ENCODE measurements at regions not wholly inside any gene's neighbourhood (a gene's known extent, or its start where the extent isn't known, plus 50 kb on each side); places are given as distances from the start of the nearest gene placed in this dataset.

DNA sequence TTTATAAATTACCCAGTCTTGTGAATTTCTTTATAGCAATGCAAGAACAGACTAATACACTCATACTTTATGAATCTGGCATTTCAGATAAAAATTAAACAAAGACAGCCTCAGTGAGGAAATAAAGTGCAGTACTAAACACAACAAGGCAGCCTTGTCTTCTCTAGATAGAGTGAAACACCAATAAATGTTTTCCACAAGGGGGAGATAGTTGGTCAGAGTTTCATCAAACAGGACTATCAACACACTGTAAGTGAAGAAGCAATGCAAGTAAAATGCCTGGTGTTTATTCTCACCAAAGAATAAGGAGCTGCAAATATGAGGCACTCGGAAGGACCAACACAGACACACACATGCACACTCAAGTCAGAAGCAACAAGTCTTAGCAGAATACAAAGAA, 62.8 kb downstream of the FAM9B start:
- no peak for DNase-seq

DNA sequence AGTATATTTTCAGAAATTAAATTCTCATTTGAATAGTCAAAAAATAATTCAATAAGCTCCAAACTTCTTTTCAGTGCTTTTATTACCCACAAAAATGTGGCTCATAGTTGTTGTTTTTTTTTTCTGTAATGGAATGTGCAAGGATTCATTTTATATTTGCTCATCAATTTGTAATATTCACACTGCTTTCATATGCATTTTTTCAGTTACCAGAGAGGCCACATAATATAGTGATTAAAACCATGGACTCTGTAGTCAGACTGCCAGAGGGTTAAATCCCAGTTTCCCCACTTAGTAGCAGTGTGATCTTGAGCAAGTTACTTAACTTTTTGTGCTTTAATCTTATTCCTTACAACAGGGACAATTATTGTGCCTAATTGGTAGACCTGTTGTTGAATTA, 64.5 kb downstream of the FAM9B start:
- no peak for DNase-seq

DNA sequence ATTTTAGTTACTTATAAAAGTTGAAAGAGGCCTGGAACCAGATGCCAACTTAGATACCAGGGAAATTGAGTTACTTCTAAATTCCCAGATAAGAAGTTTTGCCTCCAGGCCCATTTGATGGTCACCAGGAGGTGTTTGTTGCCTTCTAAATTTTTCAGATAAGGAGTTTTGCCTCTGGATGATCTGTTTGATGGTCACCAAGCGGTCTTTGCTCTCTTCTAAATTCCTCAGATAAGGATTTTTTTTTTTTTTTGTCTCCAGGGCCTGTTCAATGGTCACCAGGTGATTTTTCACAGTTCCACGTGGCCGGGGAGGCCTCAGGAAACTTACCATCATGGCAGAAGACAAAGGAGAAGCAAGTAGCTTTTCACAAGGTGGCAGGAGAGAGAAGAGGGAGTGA, 66.5 kb downstream of the FAM9B start:
- no peak for DNase-seq

DNA sequence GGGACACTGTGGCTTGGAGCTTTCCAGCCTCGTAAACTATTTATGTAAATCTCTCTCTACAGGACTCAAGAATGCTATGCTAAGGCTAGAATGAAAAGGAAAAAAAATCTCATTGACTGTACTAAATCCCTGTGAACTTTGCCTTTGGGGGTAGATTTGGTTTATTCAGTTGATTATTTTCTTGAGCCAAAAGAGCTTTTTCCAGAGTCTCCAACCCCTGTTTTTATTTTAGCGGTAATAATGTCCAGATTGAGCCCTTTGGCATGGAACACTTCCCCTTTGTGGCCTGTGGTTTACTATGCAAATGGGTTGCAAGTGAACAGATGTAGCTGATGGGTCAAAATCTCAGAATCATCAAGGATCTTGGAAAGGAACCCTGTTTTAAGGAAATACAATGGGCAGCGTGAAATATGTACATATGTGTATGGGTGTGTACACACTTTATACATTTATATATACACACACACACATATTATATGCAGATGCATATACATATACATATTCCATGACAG, 72.9 kb downstream of the FAM9B start:
- no peak for DNase-seq

DNA sequence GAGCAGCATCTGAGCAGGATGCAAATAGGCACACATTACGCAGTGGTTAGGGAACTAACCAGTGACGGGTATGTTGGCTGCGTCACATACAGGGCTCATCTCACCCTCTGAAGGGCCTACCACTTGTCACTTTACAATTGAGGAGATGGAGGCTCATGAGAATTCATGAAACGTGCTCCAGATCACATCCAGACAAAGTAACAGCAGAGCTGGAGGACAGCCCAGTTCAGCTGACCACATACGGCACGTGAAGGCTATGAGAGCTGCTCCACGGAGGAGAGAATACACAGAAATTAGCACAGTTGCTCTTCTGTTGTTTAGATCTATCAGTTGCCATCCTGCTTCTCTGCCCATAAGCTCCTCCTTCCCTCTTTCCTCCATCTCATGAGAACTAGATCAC, 78.4 kb downstream of the FAM9B start:
- DNase-seq, result no peak

DNA sequence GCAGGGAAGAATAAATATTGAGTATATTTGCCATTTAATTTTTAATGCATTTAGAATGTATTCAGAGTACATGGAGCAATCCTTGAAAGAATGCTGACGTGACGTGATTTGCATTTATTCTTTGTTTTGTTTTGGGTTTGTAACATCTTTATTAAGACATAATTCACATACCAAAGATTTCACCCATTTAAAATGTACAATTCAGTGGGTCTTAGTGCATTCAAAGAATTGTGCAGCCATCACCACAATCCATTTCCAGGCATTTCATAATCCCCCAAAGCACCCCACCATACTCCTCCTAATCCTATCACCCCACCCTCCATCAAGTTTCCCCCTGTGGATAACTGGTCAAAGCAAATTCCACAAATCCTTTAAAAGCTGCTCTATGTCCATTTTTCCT, 87.4 kb downstream of the FAM9B start:
- DNase-seq, result no peak

DNA sequence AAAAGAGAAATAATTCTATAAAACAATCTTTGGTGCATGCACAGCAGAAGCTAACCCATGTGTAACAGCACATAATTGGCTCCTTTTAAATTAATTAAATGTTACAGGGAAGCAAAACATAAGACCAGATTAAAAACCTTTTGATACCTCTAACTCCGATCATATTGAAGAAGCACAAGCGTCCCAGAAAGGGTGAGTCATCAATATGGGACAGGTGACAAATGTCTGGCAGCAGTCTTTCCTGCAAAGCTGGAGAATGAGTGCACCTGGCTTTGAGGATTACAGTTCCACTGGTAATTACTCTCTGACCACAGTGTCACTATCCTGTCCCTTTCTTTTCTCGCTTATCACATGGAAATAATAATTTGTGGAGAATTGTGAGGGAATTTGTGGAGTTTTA, 94.6 kb downstream of the FAM9B start:
- DNase-seq, result no peak

DNA sequence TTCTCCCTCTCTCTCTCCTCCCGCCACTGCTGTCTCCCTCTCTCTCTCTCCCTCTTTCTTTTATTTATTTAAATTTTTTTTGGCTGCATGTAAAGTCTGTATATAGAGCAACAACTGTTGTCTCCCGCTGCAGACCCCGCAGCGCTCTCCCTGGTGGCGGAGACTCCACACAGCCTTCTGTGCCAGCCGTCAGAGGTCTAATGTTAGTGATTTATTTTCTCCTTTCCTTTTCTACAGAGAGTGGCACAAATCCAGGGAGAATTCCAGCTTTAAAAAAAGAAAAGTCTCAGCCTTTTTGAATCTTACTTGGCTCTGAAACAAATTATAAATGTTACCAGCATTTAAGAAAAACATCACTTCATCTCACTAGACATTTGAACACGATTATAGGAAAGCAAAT, 106.2 kb downstream of the FAM9B start:
- no peak for DNase-seq

DNA sequence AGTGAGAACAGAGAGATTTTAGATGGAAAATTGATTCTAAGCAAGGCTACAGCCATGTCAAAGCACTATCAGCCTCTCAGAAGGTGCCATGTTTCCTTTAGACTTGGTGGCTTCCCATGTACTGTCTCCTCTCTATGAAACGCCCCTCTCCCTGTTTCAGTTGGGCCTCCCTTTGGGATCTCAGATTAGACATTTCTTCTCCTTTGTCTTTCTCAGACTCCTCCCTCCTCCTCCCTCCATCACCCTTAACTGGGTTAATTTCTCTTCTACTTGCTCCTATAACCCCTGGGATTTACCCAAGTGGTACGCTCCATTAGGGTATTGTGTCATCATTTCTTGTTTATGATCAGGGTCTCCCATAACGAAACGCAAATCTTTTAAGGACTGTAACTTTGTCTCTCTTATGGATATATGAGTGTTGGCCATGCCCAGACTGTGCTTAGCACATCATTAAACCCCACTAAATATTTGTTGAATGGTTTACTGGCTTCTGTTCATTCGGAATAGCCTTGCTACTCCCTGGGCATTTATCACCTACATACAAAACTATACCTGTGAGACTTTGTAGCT, 106.8 kb downstream of the FAM9B start:
- no peak for DNase-seq

DNA sequence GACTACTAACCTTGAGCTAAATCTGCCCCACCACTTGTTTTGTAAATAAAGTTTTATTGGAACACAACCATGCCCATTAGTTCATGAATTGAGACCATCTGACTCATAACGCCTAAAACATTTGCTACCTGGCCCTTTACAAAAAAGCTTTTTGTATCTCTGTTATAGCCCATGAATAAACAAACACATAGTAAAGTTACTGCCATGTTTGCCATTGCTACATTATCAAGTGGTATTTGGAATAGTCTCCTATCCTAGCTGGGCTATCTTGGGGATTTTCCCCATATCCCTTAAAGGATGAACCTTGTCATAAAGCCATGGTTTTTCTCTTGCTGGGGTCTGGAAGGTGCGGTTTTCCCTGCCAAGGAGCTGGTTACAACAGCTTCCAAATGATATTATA, 112.3 kb downstream of the FAM9B start:
- DNase-seq, result no peak

DNA sequence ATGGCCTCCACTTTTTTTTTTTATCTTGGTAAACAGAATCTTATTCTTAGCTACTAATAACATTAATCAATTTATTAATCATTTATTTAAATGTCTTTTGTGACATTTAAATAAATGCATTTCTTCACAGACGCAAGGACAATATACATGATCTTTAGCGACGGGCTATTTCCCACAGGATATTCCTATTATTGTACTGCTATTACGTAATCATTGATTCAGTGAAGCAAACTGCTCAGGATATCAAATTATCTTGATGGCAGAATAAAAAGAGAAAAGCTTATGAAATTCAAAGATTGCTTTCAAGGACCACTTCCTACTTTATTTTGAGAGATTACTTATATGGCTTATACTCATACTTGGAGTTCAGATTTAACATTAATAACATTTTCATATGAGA, 114.1 kb downstream of the FAM9B start:
- DNase-seq, result no peak

DNA sequence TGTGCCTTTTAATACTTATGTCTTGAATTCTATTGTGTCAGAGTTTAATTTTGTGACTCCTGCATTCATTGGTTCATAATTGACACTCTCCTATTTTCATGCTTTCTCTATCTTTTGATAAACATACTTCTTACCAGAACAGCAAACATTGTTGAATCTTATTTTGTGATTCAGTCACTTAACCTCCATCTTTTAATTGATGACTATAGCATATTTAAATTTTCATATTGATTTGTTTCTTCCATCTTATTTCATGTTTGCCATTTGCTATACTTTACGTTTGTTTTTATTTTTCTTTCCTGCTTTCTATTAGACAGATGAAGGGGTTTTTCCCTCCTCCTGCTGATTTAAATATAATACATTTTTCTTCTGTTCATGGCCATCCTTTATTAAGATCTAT, 115.5 kb upstream of the FAM9A start:
- no peak for DNase-seq

DNA sequence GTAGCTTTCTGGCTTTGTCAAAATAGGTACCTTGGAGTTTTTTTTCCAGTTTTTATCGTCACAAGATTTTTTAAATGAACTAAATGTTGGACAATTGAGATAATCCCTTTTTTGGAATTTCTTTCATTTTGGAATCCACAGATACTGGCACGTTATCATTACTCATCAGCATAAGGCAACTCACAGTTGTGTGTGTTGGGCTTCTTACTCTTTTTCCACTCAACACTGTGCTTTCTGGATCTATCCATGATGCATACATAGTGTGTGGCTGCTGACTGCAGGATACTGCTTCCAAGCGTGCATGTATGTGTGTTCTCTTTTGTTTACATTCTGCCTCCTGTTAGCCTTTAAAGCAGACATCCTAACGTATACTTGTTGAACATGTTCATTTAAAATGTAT, 113.5 kb upstream of the FAM9A start:
- DNase-seq, result no peak

DNA sequence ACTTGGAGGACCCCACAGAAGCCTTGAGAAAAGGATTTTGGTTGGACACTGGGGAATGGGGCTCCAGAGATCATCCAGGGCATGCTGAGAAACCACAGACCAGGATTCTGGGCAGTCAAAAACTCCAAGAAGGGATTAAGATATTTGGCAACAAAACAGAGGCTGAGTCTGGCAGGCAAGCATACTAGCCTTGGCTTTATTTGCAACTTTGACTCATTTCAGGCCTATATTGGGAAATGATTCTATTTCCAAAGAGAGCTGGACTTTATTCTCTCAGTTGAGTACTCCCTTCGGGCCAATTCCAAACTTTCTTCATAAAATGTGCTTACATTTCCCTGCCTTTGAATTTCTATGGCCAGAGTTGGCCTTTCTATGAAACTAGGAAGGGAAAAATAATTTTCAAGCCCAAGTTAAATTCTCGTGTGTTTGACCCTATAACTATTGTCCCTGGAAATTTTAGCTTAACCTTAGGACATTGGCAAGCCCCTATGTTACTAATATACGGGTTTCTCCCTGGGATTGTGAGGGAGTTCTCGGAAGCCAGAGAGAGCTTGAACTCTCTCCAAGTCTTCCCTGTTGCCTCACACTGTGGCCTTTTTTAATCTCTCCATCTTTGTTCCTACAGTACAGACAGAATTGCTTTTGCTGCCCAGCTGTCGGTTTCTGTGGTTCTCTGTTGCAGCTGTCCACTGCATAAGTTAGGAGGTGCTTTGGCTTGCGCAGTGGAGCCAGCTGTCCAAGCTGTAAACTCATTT, 112.6 kb upstream of the FAM9A start:
- DNase-seq, result no peak

DNA sequence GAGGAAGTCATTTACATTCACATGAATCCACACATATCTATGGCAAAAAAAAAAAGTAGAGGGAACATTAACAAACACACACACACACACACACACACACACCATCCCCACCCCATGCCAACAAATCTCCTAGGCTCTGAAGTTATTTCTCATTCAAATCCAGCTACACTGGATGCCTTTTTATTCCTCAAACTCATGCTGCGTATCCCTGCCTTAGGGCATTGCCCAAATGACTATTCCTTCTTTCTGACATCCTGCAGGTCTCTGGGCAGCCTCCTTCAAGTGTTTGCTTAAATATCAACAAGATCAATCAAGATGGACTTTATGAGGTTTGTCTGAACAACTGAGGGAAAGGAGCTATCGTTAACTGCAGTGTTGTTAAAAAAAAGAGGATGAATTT, 106.5 kb upstream of the FAM9A start:
- DNase-seq, result no peak

DNA sequence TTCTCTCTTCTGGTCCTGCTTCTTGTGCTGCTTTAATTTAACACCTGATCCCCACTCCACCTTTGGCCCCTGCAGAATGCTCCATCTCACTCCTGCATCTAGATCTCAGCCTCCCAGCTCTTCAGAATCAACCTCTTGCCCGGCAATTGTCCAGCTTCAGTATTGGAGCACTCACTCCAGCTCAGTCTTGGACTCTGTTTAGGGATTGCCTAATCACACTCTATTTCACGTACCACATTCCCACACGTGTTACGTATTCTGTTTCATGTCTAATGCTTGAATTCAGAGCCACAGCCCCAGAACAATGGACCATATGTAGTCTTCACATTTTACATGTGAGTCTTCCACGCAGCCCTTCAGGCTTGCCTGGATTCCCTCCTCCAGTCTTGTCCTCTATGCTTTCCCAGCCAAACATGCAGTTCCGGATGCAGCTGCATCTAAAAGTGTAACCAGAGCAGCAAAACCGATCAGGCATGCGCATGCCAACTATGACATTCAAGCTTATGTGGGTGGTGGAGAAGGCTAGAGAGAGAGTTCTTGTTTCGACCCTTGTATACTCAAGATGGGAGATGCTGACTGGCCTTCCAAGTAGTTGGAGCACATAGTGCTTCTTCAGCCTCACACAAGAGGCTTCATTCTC, 105.2 kb upstream of the FAM9A start:
- no peak for DNase-seq

DNA sequence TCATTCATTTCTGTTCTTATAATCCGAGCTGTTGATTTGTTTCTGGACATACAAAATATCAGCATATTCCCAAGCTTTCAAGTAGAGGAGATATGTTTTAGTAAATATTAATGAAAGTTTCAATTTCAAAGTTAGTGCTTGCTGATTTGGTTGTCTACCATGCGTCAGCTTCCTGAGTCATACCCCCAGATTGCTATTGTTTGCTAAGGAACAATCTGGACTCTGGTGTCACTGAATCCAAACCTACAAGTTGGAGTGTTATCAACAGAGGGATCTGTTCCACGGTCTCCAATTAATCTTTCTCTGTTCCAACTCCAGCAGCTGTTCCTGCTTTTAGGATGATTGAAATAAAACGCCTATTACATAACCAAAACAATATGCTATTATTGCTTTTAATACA, 96.1 kb upstream of the FAM9A start:
- DNase-seq, result no peak

DNA sequence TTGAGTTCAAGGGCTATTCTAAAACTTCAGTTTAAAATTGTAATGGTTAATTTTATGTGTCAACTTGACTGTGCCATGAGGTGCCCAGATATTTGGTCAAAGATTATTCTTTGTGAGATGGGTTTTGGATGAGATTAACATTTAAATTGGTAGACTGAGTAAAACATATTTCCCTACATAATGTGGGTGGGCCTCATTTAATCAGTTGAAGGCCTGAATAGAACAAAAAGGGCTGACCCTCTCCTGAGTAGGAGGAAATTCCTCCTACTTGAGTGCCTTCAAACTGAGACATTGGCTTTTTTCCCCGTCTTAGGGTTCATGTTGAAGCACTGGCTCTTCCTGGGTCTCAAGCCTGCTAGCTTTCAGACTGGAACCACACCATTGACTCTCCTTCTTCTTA, 89.6 kb upstream of the FAM9A start:
- DNase-seq, result no peak

DNA sequence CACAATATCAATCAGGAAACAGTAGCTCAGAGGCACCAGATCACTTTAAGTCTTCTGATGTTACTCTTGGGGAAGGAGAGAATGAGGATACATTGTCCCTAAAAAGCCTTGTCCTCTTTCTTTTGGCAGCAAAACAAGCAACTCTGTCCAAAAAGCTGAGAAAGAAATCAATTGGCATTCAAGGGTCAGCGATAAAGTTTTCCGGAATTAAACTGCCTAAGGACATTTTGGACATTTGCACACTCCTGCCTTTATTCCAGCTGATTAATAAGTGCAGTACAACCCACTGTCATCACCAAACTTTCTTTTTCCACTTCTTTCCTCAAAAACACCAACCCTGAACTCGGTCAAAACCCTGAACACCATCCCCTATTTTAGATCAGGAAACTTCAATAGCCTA, 85.8 kb upstream of the FAM9A start:
- no peak for DNase-seq

DNA sequence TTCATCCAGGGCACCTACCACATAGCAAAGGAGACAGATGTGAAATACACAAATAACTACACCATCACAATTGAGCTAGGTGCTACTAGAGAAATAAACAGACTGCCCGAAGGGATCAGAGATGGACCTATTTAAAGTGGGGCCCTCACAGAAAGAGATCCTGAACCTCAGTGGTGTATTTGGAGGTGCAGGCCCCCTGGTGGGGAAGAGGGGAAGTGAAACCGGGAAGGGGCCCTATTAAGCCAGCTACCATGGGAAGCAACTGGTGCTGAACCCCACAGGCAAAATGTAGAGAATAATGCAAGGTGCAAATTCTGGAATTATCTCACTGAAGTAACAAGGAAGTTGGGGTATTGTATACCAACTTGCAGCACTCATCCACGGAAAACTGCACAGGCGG, 78.6 kb upstream of the FAM9A start:
- DNase-seq, result peak; percentile 4

DNA sequence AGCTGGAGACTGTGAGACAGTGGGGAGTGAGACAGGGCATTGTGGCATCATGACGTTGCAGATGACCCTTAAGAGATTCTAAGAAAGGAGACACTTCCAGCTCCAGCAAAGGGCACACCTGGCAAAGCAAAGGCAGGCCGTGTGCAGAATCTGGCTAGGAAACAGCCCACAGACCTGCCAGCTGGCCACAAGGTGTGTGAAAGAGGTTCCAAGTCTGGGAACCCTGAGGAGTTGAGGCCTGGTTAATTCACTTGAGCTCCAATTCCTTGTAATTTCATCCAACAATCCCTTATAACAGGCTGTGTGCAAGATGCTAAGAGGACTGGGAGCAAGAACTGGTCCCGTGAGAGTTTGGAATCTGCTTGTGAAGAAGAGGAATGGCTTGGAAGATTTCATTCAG, 72.8 kb upstream of the FAM9A start:
- DNase-seq, result no peak

DNA sequence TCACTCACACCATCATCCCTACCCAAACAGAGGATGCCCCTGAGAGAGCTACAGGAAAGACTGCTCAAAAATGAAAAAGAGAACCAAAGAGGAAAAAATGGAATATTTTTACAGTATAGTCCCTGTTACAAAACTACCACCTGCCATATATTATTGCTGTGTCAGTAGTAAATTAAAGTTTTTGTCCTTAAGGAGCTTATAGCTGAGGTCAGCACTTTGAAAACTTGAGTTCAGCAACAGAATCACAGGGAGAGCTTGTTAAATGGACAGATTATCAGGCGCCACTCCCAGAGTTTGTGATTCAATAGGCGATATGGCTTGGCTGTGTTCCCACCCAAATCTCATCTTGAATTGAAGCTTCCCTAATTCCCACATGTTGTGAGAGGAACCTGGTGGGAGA, 71.9 kb upstream of the FAM9A start:
- no peak for DNase-seq

DNA sequence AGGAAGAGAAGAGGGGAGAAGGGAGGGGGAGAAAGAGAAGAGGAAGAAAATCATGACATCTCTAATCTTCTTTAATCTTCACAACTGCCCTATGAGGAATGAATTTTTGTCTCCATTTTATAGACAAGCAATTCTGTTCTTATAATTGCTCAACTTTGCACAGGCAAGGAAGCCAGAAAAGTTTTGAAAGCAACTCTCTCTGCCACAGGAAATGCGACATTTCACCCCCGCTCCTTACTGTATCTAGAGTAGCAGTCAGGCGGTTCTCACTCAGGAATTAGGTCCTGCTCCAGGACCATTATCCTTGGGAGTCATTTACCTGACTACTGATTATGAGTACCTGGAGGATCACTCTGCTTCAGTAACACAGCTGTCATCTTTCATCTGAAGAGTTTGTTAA, 69.2 kb upstream of the FAM9A start:
- no peak for DNase-seq

DNA sequence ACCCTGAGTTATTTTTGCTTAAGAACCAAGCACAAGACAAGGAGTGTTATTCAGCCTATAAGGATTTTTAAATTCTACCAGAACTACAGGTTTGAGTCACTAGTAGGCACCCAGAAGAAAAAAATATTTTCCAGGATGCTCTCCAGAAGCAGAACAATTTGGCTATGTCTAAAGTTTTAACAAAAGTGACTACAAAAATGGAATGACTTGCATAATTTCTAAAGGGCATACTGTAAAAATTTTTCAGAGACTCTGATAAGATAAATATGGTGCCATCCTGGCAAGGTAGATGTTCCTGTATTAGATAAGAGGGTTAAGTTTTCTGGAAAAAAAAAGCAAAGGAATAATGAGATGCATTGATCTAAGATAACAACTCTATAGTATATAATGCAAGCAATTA, 68.6 kb upstream of the FAM9A start:
- no peak for DNase-seq

DNA sequence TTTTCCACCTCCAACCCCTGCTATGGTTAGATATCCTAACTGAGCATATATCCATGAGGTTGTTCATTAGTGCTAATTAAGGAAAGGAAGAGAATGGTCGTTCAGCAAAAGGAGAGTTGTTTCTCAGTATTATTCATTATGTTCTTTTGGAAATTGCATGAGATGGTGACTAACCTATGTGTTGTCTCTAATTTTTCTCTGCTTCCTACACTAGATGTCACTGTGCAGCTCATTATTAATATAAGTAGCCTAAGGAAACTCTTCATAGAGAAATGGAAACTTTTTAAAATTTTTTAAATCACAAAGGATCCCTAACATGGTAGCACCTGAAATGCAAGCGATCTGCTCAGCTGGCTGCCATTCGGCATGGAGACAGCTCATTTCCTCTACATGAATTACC, 67.7 kb upstream of the FAM9A start:
- DNase-seq, result no peak

Data from activated T-cell treated with anti-CD3 and anti-CD28 coated beads for 4 hours (primary cell).